NOMO-1 treated with DMSO at 0.1 percent for 48 hours (cell line): ENCODE measurements at regions not wholly inside any gene's neighbourhood (a gene's known extent, or its start where the extent isn't known, plus 50 kb on each side); places are given as distances from the start of the nearest gene placed in this dataset.

Source experiments
- DNase-seq: peaks from one replicate; lab custom pipeline; 2025; ENCODE audit not compliant: unreplicated experiment; lab: John Stamatoyannopoulos, UW

DNA sequence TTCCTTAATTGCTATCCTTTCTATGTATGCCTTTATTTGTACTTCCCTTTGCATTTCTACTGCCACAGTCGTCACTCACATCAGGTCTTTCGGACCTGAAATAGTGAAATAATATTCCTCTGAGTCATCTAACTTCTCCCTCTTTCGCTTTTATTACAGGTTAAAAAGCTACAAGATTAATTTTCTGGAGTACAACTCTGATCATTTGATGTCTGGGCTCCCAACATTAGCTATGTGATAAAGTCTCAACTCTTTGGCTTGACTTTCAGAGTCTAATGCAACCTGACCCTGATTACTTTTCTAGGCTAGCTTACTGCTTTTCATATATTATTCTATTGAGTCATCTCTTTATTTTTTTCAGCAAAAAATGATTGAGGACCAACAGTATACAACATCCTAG lies 638.8 kb upstream of the WWC1 start:
- no peak for DNase-seq

DNA sequence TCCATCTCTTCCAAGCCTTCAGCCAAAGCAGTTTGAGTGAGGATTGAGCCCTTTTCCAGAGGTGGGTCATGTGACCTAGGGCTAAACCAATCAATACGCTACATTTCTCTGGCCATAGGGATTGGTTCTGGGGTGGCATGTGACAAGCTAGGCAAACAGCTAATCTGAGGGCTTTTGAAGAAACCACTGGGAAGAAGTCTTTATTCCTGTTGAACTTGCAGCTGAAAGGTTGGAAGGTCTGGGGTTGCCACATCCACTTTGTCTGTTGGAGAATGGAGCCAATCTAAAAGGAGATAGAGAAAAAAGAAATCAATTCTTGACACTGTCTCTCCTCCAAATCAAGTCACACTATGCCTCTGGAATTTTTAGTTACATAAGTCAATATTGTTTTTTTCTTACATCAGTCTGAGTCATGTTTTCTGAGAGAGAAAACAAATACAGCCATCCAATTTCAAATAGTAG lies 637.8 kb upstream of the WWC1 start:
- no peak for DNase-seq

DNA sequence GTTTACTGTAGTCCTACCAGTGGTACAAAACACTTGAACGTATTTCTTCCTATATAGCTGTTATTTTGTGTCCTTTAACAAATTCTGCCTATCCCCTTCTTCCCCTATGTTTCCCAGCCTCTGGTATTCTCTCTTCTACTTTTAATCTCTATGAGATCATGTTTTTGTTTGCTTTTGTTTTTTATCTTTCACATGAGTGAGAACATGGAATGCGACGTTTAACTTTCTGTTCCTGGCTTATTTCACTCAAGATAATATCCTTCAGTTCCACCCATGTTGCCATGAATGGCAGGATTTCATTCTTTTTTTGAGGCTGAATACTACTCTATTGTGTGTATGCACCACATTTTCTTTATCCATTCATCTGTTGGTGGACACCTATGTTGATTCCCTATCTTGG lies 634.4 kb upstream of the WWC1 start:
- DNase-seq, result no peak

DNA sequence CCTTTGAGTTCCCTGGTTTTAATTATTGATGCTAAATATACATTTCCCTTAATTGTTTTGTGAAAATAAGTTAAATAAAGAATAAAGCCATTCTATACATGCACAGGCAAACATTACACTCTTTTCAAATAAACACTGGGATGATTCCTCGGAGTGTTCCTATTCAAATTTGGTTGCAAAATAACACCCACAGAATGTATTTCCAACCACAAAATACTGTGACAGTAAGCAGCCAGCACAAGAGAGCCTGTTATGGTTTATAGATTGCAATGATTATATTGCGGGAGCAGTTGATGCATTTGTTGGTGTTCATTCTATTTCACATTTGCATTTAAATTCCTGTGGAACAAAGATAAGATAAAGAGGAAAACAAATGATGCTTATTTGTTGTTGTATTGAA lies 632.6 kb upstream of the WWC1 start:
- no peak for DNase-seq

DNA sequence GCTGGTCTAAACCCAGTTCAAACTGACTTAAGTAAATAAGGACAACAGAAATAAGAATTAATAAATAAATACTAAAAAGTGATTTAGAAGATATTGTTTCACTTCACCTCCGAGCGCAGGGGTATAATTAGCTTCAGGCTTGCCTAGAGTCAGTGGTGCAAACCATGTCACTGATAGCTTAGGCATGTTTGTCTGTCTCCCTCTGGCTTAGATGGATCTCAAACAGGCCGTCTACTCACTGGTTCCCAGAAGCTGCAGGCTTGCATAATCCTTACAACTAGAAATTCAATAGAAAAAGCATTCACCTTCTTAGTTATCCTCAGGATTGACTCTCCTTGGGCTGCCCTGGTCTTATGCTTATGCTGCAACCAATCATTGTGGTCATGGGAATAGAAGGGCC lies 629.8 kb upstream of the WWC1 start:
- no peak for DNase-seq

DNA sequence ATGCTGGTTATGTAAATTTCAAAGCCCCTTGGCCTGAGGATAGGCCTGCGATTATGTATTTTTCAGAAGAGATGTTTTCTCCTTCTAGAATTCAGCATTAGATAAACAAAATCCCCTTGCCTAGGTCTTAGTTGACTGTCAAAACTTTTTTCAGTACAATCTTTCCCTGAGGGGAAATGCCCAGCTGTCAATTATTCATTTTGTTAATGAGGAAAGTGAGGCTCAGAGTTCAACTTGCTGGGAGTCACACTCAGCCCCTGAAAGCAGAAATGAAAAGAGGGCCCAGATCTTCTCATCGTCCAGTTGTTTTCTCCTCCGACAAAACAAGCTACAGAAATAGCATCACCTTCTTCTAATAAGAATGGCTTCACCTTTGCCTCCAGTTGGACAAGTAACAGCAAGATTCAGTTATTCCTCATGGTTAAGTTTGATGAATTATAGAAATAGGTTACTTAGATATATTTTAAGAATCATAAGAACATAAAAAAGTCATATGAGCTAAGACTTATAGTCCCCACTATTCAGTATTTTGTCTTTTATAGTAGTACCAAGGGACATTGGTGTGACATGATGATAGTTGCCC lies 627.1 kb upstream of the WWC1 start:
- no peak for DNase-seq

DNA sequence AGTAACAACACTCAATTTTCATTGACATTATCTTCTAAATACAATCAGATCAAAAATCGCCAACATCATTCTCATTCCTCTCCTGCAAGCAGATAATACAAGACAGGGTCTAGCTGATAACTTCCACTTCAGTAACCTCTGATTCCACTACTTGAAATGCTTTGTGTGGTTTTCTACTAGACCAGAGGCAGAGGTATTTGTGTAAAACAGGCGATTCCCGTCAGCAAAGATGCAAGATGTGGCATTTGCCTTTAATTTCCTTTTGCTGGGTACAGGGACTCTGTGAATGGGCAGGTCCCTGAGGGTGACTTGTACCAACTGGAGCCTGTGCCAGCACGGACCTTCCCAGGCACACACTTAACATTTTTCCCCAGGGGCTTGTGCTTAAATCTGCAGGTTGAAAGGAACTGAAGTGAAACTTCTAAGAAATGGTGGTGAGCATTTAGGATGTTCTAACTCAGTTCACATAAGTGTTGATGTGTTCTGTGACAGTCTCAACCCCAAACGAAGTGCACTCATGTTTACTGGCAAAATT lies 625.5 kb upstream of the WWC1 start:
- DNase-seq, result no peak

DNA sequence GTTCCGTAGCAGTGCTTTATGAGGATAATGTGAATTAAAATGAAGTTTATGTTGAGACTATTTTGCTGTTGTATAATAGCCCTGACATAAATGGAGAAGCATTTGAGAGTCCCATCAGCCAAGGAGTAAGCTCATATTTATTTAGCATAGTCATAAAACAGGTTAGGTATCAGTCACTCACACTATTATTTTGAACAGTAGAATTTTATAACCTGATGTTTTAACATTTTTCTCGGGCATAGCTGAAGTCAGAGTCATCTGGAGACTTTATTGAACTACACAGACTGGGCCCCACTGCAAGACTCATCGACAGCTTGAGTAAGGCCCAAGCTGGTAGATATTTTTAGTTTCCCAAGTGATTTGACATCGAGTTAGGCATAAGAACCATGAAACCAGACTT lies 620.3 kb upstream of the WWC1 start:
- DNase-seq, result no peak

DNA sequence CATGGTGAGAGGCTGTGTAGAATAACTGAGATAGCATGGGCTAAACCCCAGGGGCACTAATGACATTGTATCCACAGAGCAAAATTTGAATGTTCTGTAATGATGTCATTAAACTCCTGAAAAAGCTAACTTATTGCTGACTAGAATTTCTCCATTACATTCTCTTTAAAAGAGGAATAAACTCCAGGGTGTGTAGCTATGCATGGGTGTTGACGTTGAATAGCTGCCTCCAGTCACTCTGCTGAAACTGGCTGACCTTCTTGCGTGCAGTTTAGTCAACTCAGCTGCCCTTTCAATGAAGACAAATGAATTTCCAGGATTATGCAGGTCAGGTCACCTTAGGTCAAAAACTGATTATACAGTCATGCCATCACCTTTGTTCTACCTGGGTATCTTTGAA lies 617.5 kb upstream of the WWC1 start:
- DNase-seq, result no peak

DNA sequence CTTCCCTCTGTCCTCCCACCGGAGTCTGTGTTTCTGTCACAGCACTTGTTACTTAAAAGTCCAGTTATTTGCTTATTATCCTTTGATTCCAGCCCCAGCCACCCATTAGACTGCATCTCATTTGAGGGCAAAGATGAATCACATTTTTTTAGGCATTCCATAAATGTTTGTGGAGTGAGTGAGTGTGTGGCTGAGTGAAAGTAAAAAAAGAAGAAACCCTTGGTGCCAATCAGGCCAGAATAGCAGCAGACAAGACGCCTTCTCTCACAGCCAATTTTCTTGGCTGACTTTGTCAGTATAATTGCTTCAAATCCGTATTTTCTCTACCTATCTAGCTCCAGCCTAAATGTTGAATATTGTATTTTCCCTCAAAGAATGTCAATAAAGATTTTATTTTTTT lies 613.0 kb upstream of the WWC1 start:
- DNase-seq, result no peak

DNA sequence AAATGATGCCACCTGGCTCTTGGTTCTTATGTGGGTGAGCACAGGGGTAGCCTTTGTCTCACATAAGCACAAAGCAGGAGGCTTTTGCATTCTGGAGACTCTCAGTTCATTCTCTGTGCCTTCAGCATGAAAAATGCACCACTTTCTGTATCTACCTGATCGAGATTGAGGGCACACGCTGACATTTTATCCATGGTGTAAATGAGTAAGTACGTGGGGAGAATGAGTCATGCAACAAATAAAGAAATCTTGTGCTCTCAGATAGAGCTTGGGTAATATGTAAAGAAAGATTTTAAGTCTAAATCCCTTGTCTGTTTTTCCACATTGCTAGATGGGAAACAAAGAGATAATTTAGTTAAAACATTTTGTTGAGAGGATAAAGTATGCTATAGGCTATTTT lies 607.2 kb upstream of the WWC1 start:
- no peak for DNase-seq

DNA sequence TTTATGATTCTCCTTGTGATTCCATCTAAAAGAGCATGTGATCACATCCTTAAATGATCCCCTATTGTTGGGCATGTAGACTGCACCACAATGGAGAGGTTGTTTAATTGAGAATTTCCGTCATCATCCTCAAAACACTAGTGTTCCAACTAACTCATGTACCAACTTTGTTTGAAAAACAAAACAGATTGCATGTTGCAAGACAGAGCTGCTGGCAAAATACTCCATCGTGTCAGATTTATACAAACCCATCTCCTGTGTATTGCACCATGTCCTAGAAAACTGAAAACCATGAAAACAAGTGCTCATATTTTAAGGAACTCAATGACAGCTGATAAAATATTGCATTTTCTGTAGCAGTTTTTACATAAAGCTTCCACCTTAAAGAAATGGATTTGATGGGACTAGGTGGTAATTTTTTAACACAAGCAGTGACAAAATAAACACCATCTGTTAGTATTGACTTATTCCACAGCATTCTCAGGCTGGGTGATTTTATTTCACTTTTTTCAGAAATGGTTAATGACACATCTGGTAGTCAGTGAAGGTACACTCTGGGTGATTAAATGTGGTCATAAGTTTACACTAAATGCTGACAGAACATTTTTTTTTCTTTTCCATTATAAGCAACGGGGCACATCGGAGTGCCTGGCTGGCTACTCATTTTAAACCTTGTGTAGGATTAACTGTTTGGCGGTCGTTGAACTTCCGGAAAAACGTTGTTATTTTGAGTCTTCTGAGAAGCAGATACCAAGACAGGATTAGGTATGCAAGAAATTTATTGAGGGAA lies 602.9 kb upstream of the WWC1 start:
- DNase-seq, result no peak

DNA sequence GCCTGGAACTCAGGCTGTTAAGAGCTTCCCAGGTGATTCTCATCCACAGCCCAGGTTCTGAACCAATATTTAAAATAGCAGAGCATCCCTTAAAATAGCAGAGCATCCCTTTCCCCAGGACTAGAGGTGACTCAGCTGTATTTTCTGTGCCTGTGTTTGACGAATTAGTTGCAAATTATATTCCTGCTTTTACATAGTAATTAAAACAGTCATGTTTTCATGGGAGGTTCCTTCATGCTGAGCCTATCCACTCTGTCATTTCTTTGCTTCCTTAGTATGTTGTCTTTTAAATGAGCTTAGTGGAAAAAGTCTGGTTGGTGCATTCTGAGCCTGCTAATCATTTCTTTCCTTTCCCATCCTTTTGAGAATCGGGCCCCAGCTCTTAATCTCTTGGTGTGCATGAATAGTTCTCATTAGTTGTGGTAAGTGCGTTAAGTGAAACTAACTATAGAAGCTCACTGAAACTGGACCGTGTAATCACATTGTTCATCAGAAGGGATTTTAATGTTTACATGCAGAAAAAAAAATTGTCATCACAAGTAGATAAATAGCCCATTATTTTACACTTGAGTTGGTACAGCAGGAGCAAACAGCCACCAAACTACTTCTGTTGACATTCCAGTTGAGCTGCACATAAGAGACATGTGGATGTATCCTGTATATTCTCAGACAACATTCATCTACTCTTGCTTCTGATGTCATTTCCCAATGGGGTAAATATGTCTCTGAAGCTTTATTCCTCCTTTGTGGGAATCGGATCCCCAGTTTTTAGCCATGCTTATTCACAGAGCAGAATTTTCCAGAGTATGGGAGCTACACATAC lies 596.9 kb upstream of the WWC1 start:
- no peak for DNase-seq

DNA sequence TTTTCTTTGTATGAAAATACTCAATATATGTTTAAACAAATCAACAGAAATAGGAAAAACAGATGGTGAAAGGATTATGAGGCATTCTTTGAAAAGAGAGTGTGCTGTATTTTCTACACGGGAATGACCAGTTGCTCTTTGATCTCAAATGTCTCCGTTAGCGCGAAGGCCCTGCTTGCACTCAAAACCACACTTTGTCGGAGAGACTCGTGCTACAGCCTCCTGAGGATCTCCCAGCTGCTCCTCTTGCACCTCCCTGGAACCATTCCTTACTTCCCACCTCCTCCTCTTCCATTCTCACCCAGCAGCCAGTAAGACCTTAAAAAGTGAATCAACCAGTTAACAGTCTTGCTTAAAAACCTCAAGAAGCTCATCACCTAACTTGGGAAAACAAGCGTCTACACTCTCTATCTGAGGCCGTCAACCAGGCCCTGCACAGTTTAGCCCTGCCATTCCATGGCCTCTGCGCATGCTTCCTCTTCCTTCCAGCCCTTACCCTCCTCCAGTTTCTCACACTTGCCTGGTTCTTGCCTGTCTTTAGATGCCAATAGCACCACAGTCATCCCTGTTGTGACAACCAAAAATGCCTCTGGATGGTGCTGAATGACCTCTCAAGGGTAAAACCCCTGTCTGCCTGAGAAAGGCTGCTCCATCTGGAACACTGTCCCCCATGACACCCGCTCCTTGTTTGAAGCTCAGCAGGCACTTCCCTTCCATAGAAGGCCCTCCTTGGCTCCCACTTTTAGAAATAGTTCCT lies 594.7 kb upstream of the WWC1 start:
- no peak for DNase-seq

DNA sequence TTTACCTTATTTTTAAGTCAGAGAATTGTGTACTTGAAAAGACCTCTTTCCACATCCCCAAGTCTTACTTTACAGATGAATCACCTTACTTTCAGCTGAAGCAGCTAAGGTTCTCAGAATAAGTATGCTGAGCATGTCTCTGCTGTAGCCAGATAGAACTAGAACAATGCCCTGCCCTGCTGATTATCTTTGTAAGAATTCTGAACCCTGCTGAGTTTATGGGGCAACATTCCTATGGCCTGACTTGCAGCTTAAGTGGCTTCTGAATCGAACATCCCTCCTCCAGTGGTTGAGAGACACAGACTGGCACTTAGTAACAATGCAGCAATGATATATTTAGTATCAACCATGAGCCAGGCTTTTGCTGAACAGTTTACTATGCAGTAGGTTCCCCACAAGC lies 592.0 kb upstream of the WWC1 start:
- DNase-seq, result no peak

DNA sequence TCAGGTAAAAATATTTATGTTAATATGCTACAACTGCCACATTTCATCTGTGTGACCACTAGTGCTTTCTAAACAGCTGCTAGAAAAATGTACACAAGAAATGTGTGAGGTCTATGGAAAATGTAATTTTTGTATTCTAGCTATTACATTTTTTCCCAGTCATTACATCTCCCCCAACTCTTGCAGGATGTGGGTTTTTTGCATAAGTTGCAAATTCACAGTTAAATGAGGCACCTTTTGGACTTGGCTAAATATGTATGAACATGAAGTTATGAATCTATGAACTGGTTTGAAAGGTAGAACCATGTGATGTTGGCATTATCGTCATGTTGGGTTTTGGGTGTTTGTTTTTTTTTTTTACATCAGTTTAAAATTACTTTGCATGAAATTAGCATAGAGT lies 590.4 kb upstream of the WWC1 start:
- DNase-seq, result no peak

DNA sequence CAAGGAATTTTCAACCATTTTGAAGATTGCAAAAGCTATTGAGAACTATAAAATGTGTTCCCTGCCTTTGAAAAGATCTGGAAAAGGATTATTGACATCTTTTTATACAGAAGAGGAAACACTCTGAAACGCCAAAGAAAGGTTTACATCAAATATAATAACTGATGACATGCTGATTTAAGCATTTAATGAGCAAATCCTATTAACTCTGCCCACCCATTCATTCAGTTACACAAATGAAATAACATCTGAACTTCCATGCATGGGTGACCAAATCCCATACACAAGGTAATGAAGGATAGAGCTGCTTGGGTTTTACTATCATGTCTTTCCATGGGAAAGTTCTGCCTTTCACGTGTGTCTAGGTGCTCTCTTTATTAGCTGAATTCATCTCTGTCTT lies 589.4 kb upstream of the WWC1 start:
- no peak for DNase-seq

DNA sequence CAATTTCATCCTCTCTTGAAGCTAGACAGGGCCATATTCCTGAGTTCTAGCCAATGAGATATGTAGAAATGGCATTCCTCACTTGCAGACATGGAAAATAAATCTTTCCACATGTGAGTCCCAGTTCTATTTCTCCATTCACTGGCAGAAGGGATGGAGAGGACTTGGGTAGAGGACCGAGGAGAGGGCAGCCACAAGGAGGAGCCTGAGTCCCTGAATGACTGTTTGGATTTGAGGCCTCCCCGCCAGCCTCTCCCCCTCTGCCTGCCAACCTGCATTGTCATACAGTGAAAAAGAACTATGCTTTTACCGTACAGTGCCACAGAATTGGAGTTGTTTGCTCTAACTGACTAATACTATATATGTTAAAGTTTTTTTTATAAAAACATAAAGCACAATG lies 583.0 kb upstream of the WWC1 start:
- no peak for DNase-seq

DNA sequence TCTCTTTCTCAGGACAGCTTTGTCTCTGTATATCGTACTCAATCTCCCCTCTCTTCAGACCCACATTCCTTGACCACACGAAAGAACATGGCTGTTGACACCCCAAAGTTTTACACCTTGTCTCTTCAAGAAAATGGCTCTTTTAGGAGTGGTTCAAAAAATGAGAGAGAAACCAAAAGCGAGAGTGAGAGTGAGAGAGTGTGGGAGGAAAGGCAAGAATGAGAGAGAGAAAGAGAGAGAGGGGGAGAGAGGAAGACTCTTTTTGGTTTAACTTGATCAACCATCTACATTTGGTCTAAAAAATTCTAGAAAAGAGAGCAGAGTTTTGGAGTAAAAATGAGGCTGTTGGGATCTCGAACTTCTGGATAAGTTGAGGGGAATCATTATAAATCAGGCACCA lies 581.8 kb upstream of the WWC1 start:
- DNase-seq, result no peak

DNA sequence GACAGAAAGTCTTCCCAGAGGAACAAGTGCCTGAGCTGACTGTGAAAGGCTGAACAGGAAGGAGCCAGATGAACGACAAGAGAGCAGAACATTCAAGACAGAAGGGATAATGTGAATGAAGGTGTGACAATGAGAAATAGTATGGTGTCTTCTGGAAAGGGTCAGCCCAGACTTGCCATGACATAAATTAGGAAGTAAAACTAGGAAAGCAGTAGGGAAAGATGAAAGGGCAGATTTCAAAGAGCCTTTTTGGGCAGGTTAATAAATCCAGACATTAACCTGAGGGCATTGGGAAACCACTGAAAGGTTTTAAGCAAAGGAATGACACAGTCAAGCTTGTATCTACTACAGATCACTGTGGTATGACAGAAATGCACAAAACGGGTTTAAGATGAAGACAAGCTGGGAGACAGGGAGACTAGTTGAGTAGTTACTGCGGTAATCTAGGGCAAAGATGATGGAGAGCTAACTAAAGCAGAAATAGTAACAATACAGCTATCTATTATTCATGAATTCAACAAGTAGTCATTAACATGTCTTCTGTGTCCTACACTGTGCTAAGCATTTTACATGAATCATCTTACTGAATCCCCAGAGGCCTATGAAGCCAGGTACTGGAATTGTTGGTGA lies 580.9 kb upstream of the WWC1 start:
- no peak for DNase-seq
